Caco-2 (cell line): ENCODE measurements at regions not wholly inside any gene's neighbourhood (a gene's known extent, or its start where the extent isn't known, plus 50 kb on each side); places are given as distances from the start of the nearest gene placed in this dataset.

Source experiments
- BruUV-seq: library from RNA; stranded (reverse); fragments of 400-500 nt; replicated peaks from 2 replicates; lab custom pipeline; 2021; lab: Mats Ljungman, UMichigan
- CTCF ChIA-PET: fragments of 300-600 bp; sonication (Branson Sonifier 250); formaldehyde crosslinking; loops from one replicate; lab custom pipeline; 2022; ENCODE audit warnings: antibody characterized with exemption; lab: Charles Lee
- POLR2A ChIA-PET: fragments of 300-600 bp; sonication (Branson Sonifier 250); formaldehyde crosslinking; loops from one replicate; lab custom pipeline; 2022; ENCODE audit warnings: antibody characterized with exemption; lab: Charles Lee
- DNase-seq, 2 experiments: peaks; one replicate each; pipeline versions ENCODE4 v3.0.0 to v3.0.0-alpha.2; 2020 to 2022
- H3K27me3 ChIP-seq: replicated peaks from 2 replicates; pipeline ENCODE4 v1.6.0; 2011; ENCODE audit warnings: low read length; ENCODE audit not compliant: control insufficient read depth, insufficient read depth
- H3K36me3 ChIP-seq: 2 replicates; pipeline ENCODE4 v1.5.1; 2011; ENCODE audit warnings: low read length; ENCODE audit not compliant: control insufficient read depth, insufficient read depth
- H3K4me1 ChIP-seq: fragments of 250-450 bp; sonication (Bioruptor Pico); 2 replicates; pipeline ENCODE4 v1.5.1; 2020; ENCODE audit warnings: mild to moderate bottlenecking
- H3K4me3 ChIP-seq: 2 replicates; pipeline ENCODE4 v1.5.1; 2011; ENCODE audit warnings: low read depth, mild to moderate bottlenecking, control low read depth, low read length
- H3K9me3 ChIP-seq: fragments of 250-450 bp; sonication (Bioruptor Pico); 2 replicates; pipeline ENCODE4 v1.5.1; 2020; ENCODE audit warnings: mild to moderate bottlenecking, moderate library complexity
- H3K27ac Mint-ChIP-seq: one replicate; pipeline ENCODE4 v1.8.0; 2022; ENCODE audit warnings: mixed read lengths; ENCODE audit not compliant: unreplicated experiment
- H3K27me3 Mint-ChIP-seq: one replicate; pipeline ENCODE4 v1.8.0; 2022; ENCODE audit warnings: mixed read lengths; ENCODE audit not compliant: insufficient read depth, unreplicated experiment
- H3K36me3 Mint-ChIP-seq: one replicate; pipeline ENCODE4 v1.8.0; 2022; ENCODE audit warnings: mild to moderate bottlenecking, mixed read lengths; ENCODE audit not compliant: insufficient read depth, unreplicated experiment
- H3K4me1 Mint-ChIP-seq: one replicate; pipeline ENCODE4 v1.8.0; 2022; ENCODE audit warnings: low read depth, mixed read lengths; ENCODE audit not compliant: unreplicated experiment
- H3K4me3 Mint-ChIP-seq: one replicate; pipeline ENCODE4 v1.8.0; 2022; ENCODE audit warnings: mild to moderate bottlenecking, moderate library complexity, mixed read lengths; ENCODE audit not compliant: unreplicated experiment
- H3K9me3 Mint-ChIP-seq: one replicate; pipeline ENCODE4 v1.8.0; 2022; ENCODE audit warnings: mixed read lengths; ENCODE audit not compliant: unreplicated experiment
- intact Hi-C: fragments of 100-400 bp; cut with micrococcal nuclease; formaldehyde crosslinking; loops from one replicate; pipeline ENCODE4 v1.10.0; 2022; ENCODE audit not compliant: unreplicated experiment
- TF ChIP-seq, protein P1 (sequence below), 2 experiments: fragments of 200-600 bp in 1 of 2; IDR thresholded peaks; 1 replicate in 1 of 2; 2 replicates in 1 of 2; pipeline versions ENCODE4 v1.5.1 to v1.8.0; 2011 to 2022; ENCODE audit warnings: antibody characterized with exemption in 1 of 2, control low read depth in 1 of 2, inconsistent platforms in 1 of 2, low read depth in 1 of 2, low read length in 1 of 2, mild to moderate bottlenecking in 1 of 2, moderate library complexity in 1 of 2; ENCODE audit not compliant: insufficient read depth in 1 of 2, severe bottlenecking in 1 of 2, unreplicated experiment in 1 of 2

DNA sequence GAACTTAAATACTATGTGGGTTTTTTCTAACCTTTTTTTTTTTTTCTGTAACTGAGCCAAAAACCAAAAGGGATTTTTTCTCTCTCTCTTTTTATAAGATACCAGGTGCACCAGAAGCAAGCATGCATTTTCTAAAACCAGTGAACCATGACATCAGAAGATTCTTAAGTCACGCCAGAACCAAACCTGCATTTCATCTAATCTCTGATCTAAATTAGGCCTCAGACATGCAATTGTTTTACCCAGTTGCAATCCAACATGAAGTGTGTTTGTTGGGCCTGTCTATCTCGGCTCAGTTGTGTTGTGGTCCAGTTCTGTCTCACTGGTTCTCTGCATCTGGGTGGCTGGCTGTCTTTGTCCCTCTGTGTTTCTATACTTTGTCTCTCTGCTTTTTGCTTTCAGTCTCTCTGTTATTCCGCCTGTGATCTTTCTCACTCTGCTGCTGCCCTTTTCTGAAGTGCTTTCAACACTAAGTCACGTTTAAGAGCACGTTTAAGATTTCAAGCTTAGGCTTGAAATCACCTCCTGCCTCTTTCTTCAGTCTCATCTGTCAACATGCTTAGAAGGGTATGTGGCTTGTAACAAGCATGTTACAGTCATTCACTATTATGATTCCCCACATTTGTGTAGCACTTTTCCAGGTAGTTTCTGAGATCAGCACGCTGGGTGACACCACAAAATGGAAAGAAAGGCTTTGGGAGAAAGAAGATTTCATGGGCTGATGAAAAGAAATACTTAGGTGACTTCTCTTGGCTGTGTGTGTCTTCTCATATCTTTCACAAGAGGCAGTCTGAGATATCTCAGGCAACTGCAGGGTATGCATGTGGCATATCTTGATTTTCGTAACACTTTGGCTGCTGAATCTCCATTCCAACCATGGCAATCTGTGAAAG, 488.9 kb downstream of the SHISA9 start:
- Histone ChIP-seq H3K9me3 (no peaks in the 10 kb centered on the region; the same call in 1 of the 2 replicates), H3K27me3 (no peaks in the 10 kb centered on the region), H3K4me1 (no peaks in the 10 kb centered on the region), H3K4me3 (no peak overlapping the region), H3K36me3 (no peaks in the 10 kb centered on the region)
- Mint-ChIP-seq H3K4me1 (no peaks in the 10 kb centered on the region), H3K27ac (no peak overlapping the region), H3K27me3 (peaks cover 9% of the 10 kb centered on the region), H3K9me3 (no peaks in the 10 kb centered on the region), H3K4me3 (no peak overlapping the region), H3K36me3 (no peaks in the 10 kb centered on the region)
- ChIA-PET CTCF (no interaction called here), POLR2A (no interaction called here)
- intact Hi-C loops, result no loop called here
- DNase-seq, result no peak
- no TSS peak for BruUV-seq
- TF ChIP-seq, protein P1, sequence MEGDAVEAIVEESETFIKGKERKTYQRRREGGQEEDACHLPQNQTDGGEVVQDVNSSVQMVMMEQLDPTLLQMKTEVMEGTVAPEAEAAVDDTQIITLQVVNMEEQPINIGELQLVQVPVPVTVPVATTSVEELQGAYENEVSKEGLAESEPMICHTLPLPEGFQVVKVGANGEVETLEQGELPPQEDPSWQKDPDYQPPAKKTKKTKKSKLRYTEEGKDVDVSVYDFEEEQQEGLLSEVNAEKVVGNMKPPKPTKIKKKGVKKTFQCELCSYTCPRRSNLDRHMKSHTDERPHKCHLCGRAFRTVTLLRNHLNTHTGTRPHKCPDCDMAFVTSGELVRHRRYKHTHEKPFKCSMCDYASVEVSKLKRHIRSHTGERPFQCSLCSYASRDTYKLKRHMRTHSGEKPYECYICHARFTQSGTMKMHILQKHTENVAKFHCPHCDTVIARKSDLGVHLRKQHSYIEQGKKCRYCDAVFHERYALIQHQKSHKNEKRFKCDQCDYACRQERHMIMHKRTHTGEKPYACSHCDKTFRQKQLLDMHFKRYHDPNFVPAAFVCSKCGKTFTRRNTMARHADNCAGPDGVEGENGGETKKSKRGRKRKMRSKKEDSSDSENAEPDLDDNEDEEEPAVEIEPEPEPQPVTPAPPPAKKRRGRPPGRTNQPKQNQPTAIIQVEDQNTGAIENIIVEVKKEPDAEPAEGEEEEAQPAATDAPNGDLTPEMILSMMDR (IDR thresholded peaks at IDR 0.05; ENCODE audit: insufficient read depth in 1 of 2, low read depth in 1 of 2, low read length in 1 of 2, severe bottlenecking in 1 of 2, unreplicated experiment in 1 of 2), result no peak

DNA sequence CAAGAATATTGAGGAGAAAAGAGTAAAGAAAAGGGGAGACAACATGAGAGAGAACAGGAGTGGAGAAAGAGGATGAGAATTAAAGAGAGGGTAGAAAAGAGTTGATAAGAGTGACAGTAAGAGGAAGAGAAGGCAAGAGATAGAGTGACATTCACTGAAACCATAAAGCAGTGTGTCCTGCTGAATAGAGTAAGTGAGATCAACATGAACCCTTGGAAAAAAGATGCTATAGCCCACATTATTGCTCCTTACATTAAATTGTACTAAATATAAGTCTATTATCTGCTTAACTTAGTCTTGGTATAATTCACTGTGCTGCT, 489.5 kb downstream of the SHISA9 start:
- CTCF ChIA-PET, result no interaction called here
- intact Hi-C loops, result no loop called here

DNA sequence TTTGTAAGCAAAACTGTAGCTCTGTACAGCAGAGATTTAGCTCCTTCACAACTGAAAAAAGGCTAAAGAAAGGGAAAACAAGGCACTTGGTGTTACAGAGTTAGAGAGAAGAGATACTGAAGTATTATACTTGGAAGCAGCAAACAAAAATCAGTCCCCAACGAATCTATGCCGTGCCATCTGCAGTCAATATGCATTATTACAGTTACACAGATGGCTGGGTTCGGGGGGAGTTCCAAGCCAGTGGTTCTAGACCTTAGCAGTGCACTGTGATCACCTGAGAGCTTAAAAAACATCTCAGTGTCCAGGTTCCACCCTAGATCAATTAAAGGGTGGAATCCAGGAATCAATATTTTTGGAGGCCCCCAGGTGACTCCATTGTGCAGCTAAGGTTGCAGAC, 489.9 kb downstream of the SHISA9 start:
- Mint-ChIP-seq H3K4me3 (no peak overlapping the region), H3K27me3 (peaks cover 13% of the 10 kb centered on the region), H3K9me3 (no peaks in the 10 kb centered on the region), H3K27ac (no peak overlapping the region), H3K36me3 (no peaks in the 10 kb centered on the region), H3K4me1 (no peaks in the 10 kb centered on the region)
- Histone ChIP-seq H3K36me3 (no peaks in the 10 kb centered on the region), H3K9me3 (no peaks in the 10 kb centered on the region; the same call in 1 of the 2 replicates), H3K4me1 (no peaks in the 10 kb centered on the region), H3K27me3 (no peaks in the 10 kb centered on the region), H3K4me3 (no peak overlapping the region)
- ChIA-PET POLR2A (interaction anchor here (0.5 kb wide), 1 partner anchor 23 kb away, joined by 4 read pairs; no protein-coding TSS in a partner anchor), CTCF (no interaction called here)
- no peak for DNase-seq
- no TSS peak for BruUV-seq
- TF ChIP-seq, protein P1 (IDR thresholded peaks at IDR 0.05; ENCODE audit: insufficient read depth in 1 of 2, low read depth in 1 of 2, low read length in 1 of 2, severe bottlenecking in 1 of 2, unreplicated experiment in 1 of 2), result no peak
- intact Hi-C loops, result no loop called here

More for the DNA sequence above, 489.5 kb downstream of the SHISA9 start:
- no peaks in the 10 kb centered on the region for H3K27me3 ChIP-seq
- POLR2A ChIA-PET, result no interaction called here
- no peaks in the 10 kb centered on the region for H3K36me3 Mint-ChIP-seq
- no peaks in the 10 kb centered on the region for H3K9me3 Mint-ChIP-seq
- no TSS peak for BruUV-seq
- no peak overlapping the region for H3K4me3 Mint-ChIP-seq
- H3K36me3 ChIP-seq, result no peaks in the 10 kb centered on the region
- H3K27me3 Mint-ChIP-seq, result peaks cover 13% of the 10 kb centered on the region
- H3K9me3 ChIP-seq, result no peaks in the 10 kb centered on the region; the same call in 1 of the 2 replicates
- DNase-seq, result no peak
- TF ChIP-seq, protein P1 (IDR thresholded peaks at IDR 0.05; ENCODE audit: insufficient read depth in 1 of 2, low read depth in 1 of 2, low read length in 1 of 2, severe bottlenecking in 1 of 2, unreplicated experiment in 1 of 2), result no peak
- H3K27ac Mint-ChIP-seq, result no peak overlapping the region
- no peaks in the 10 kb centered on the region for H3K4me1 Mint-ChIP-seq
- no peak overlapping the region for H3K4me3 ChIP-seq
- H3K4me1 ChIP-seq, result no peaks in the 10 kb centered on the region
